ENCODE measurements at regions not wholly inside any gene's neighbourhood (a gene's known extent, or its start where the extent isn't known, plus 50 kb on each side); places are given as distances from the start of the nearest gene placed in this dataset.

DNA sequence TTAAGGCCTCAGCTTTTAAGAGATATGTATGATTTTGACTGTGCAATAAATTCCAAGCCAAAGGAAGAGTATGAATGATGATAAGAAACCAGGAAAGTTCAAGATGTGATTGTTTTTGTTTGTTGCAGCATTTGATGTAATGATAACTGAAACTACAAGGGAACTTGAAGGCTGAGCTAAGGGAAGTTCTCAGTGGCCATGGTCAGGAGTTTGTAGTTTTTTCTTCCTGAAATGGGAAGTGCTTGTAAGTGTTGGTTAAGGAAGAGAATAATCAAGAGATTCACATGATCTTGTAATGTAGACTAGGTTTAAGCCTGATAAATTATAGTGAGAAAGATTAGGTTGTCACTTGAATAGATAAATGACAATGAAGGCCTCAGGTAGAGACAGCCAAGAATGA lies 53.4 kb downstream of the PTCHD4 start:
- Histone ChIP-seq H3K36me3 (replicated peaks; ENCODE audit: low read depth, low read length) (no peaks in the 10 kb centered on the region), H3K4me1 (ENCODE audit: low read length) (no peaks in the 10 kb centered on the region), H3K27ac (ENCODE audit: low read length) (no peak overlapping the region), H3K27me3 (ENCODE audit: low read depth, low read length) (no peaks in the 10 kb centered on the region), H3K9ac (ENCODE audit: low read length) (no peak overlapping the region), H3K4me3 (ENCODE audit: low read length) (no peak overlapping the region), H2AFZ (ENCODE audit: low read depth, low read length) (0 out of 2 replicates have a peak overlapping the region, but pooled peaks have one; percentile 11), H4K20me1 (ENCODE audit: insufficient read depth, low read length) (no peaks in the 10 kb centered on the region), H3K4me2 (ENCODE audit: low read length) (no peak overlapping the region), H3K9me3 (ENCODE audit: insufficient read depth, low read length) (no peaks in the 10 kb centered on the region), H3K79me2 (ENCODE audit: low read length) (no peaks in the 10 kb centered on the region)
- TF ChIP-seq, protein P1, sequence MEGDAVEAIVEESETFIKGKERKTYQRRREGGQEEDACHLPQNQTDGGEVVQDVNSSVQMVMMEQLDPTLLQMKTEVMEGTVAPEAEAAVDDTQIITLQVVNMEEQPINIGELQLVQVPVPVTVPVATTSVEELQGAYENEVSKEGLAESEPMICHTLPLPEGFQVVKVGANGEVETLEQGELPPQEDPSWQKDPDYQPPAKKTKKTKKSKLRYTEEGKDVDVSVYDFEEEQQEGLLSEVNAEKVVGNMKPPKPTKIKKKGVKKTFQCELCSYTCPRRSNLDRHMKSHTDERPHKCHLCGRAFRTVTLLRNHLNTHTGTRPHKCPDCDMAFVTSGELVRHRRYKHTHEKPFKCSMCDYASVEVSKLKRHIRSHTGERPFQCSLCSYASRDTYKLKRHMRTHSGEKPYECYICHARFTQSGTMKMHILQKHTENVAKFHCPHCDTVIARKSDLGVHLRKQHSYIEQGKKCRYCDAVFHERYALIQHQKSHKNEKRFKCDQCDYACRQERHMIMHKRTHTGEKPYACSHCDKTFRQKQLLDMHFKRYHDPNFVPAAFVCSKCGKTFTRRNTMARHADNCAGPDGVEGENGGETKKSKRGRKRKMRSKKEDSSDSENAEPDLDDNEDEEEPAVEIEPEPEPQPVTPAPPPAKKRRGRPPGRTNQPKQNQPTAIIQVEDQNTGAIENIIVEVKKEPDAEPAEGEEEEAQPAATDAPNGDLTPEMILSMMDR (IDR thresholded peaks at IDR 0.05; ENCODE audit: low read depth, low read length): no peak
- TF ChIP-seq EZH2phosphoT487 (IDR thresholded peaks at IDR 0.05; ENCODE audit: low read depth): no peak

DNA sequence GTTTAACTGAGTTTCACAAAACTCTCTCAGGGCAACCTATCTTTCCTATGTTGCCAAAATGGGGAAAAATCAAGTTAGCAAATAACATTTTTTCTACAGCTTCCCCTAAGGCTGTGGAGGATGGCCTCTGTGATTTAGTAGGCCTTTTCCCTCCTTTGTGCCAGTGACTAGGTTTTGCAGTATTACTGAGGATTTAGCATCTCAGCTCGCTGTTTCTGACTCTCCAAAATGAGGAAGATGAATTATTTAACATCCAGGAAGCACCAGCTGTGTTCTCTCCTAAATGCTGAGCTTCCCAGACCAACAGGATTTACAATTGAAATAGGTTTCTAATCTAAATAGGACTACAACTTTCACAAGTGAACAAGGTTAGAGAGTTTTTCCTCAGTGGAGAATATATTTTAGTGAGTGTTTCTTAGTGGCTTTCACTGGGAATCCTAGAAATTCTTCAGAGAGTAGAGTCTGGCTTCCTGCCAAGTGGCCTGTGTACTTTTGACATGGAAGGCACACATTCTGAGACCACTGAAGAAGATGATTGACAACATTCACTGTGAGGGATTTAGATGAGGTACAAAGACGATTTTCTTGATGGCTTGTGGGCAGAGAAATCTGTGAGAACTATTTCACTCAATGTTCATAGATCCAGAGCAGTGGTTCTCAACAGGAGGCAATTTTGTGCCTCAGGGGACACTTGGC lies 62.4 kb downstream of the PTCHD4 start:
- TF ChIP-seq, protein P1 (IDR thresholded peaks at IDR 0.05; ENCODE audit: low read depth, low read length): no peak
- TF ChIP-seq EZH2phosphoT487 (IDR thresholded peaks at IDR 0.05; ENCODE audit: low read depth): no peak
- H3K4me2 ChIP-seq (ENCODE audit: low read length): no peak overlapping the region
- H3K4me3 ChIP-seq (ENCODE audit: low read length): no peak overlapping the region
- H2AFZ ChIP-seq (ENCODE audit: low read depth, low read length): peak overlapping the region; percentile 39
- no peaks in the 10 kb centered on the region for H3K4me1 ChIP-seq (ENCODE audit: low read length)
- no peak overlapping the region for H3K27ac ChIP-seq (ENCODE audit: low read length)
- H3K36me3 ChIP-seq (replicated peaks; ENCODE audit: low read depth, low read length): no peaks in the 10 kb centered on the region
- no peaks in the 10 kb centered on the region for H3K79me2 ChIP-seq (ENCODE audit: low read length)
- H3K9ac ChIP-seq (ENCODE audit: low read length): no peak overlapping the region
- no peaks in the 10 kb centered on the region for H3K27me3 ChIP-seq (ENCODE audit: low read depth, low read length)
- no peaks in the 10 kb centered on the region for H4K20me1 ChIP-seq (ENCODE audit: insufficient read depth, low read length)
- no peaks in the 10 kb centered on the region for H3K9me3 ChIP-seq (ENCODE audit: insufficient read depth, low read length)

DNA sequence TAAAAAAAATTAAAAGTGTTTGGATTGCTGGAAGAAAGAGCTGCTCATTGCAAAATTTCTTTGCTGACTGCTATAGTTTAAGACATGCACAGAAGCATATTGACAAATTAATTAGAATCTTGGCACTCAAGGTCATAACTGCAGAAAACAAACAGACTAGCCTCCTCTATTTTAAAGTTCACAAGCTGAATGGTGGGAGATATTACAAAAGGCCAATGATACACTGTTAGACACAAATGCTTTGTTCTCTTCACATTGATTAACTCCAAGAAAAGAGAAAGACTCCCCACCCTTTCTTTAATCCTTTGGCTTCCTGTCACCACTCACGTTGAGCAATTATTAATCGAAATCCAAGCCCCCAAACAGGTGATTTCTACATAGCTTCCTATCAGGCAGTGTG lies 69.1 kb downstream of the PTCHD4 start:
- Histone ChIP-seq H3K27me3 (ENCODE audit: low read depth, low read length) (no peaks in the 10 kb centered on the region), H3K79me2 (ENCODE audit: low read length) (no peaks in the 10 kb centered on the region), H3K27ac (ENCODE audit: low read length) (no peak overlapping the region), H3K9me3 (ENCODE audit: insufficient read depth, low read length) (no peaks in the 10 kb centered on the region), H3K4me3 (ENCODE audit: low read length) (no peak overlapping the region), H3K36me3 (replicated peaks; ENCODE audit: low read depth, low read length) (no peaks in the 10 kb centered on the region), H3K9ac (ENCODE audit: low read length) (no peak overlapping the region), H2AFZ (ENCODE audit: low read depth, low read length) (no peak overlapping the region), H3K4me1 (ENCODE audit: low read length) (peaks cover 17% of the 10 kb centered on the region), H3K4me2 (ENCODE audit: low read length) (no peak overlapping the region), H4K20me1 (ENCODE audit: insufficient read depth, low read length) (no peaks in the 10 kb centered on the region)
- TF ChIP-seq, protein P1 (IDR thresholded peaks at IDR 0.05; ENCODE audit: low read depth, low read length): no peak
- TF ChIP-seq EZH2phosphoT487 (IDR thresholded peaks at IDR 0.05; ENCODE audit: low read depth): no peak

DNA sequence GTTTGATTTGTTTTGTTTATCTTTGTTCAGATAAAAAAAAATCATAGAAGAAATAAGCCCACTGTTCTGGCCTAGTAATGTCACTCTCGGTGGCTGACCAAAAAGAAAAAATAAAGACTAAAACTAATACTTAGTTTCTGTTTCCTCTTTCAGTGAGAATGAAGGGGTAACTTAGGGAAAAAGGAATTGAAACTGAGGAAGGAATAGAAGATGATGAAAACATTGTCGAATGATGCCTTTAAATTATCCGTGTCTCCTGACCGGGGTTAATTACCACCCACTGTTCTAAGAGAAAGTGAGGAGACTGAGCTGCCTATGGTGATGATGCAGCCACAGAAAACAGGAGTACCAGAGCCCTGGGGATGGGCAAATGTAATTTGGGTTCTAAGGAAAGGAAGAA lies 73.1 kb downstream of the PTCHD4 start:
- no peak for TF ChIP-seq EZH2phosphoT487 (IDR thresholded peaks at IDR 0.05; ENCODE audit: low read depth)
- TF ChIP-seq, protein P1 (IDR thresholded peaks at IDR 0.05; ENCODE audit: low read depth, low read length): no peak
- Histone ChIP-seq H3K27me3 (ENCODE audit: low read depth, low read length) (no peaks in the 10 kb centered on the region), H2AFZ (ENCODE audit: low read depth, low read length) (no peak overlapping the region), H3K4me1 (ENCODE audit: low read length) (peaks cover 30% of the 10 kb centered on the region), H3K27ac (ENCODE audit: low read length) (peak overlapping the region; percentile 43), H3K79me2 (ENCODE audit: low read length) (no peaks in the 10 kb centered on the region), H3K9ac (ENCODE audit: low read length) (no peak overlapping the region), H3K9me3 (ENCODE audit: insufficient read depth, low read length) (no peaks in the 10 kb centered on the region), H4K20me1 (ENCODE audit: insufficient read depth, low read length) (no peaks in the 10 kb centered on the region), H3K36me3 (replicated peaks; ENCODE audit: low read depth, low read length) (peaks cover 6% of the 10 kb centered on the region), H3K4me3 (ENCODE audit: low read length) (peak overlapping the region; percentile 11; the same call in 1 of the 2 replicates), H3K4me2 (ENCODE audit: low read length) (peak overlapping the region; percentile 41)

All from OCI-LY3 (cell line).